HG03139 (cell line): ENCODE measurements at regions not wholly inside any gene's neighbourhood (a gene's known extent, or its start where the extent isn't known, plus 50 kb on each side); places are given as distances from the start of the nearest gene placed in this dataset.

Experiments
- ATAC-seq: cut with Tn5 transposase; IDR thresholded peaks from one replicate; pipeline ENCODE4 v1.9.1; 2021; ENCODE audit not compliant: unreplicated experiment

- no peak for ATAC-seq
Measured at GRCh38 chr1:90502696-90503095, 214.4 kb downstream of the BARHL2 start.

DNA sequence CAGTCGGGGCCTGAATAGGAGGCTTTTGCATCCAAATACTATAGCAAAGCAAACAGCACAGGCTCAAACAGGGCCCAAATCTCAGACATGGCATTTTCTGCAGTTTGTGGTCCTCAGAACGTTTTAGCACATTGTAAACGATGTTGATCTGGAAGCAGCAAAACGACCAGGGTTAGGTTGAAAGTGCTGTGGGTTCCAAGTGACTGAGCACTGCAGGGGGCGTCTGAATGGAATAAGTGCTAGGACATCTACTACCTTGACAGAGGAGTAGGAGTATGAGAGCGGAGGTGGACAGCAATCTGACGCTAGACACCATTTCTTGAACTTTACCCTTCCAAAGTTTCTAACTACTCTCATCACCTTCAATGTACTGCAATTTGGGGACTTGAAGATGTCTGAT, 214.9 kb downstream of the BARHL2 start:
- ATAC-seq, result no peak

- no peak for ATAC-seq
Measured at GRCh38 chr1:90501281-90501680, 215.8 kb downstream of the BARHL2 start.

GRCh38 chr1:90494748-90495282, 222.3 kb downstream of the BARHL2 start:
- no peak for ATAC-seq

DNA sequence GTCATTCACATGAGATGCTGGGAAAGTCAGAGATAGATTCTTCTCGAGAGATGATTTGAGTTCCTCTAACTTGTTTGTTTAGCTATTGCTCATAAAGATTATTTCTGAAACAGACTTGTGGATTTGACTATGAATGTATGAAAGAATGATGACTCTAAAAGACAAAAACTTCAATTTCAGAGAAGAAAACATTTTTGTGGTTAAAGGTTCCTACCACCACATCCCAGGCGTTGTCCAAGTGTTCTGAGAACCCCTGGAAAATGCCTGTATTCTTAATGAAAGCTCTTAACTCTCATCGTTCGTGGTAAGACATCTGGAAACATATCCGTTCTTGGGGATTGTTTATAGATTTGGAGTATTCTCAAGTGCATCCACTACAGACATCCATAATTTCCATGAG, 228.7 kb downstream of the BARHL2 start:
- ATAC-seq, result no peak

DNA sequence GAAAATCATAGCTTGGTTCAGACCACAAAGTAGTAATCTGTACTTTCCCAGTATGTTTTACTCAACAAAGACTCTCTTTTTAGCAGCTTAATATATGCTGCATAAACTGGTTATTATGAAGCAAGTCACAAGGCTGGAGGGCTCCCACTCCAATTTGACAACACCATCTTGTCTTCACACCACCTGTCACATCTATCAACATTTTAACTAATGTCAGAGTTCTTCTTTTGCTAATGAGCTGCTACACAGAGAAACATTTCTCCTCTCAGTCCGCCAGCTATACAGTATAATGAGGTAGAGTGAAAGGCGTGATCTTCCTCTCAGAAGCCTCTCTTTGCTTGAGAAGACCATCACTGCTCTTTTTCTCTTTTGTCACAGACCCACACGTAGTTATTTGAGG, 230.1 kb downstream of the BARHL2 start:
- no peak for ATAC-seq

- ATAC-seq, result no peak
Measured at GRCh38 chr1:90486134-90486824, 230.8 kb downstream of the BARHL2 start.

DNA sequence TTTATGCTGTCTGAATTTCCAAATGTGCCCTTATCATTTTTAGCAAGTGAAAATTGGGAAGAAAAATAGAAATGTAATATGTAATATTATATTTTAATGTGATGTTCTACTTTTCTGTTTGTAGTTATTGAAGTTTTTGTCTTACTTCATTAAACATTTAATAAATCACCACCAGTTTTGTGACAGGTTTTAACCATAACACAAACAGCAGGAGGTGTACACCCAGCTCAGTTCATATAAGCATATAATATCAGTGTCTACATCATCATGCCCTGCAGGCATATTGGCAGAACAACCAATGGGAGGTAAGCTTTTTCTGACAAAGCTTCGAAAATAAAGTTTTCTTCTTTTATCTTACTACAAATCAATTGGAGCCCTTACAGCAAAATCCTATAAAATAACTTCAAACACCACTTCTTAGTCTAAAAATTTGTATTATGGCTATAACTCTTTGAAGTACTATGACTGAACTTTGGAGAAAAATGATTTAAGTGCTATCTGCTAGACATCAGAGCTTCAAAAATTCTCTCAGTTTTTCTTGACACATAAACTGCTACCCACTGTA, 236.7 kb downstream of the BARHL2 start:
- ATAC-seq, result no peak

- no peak for ATAC-seq
Measured at GRCh38 chr1:90476994-90477393, 240.1 kb downstream of the BARHL2 start.

DNA sequence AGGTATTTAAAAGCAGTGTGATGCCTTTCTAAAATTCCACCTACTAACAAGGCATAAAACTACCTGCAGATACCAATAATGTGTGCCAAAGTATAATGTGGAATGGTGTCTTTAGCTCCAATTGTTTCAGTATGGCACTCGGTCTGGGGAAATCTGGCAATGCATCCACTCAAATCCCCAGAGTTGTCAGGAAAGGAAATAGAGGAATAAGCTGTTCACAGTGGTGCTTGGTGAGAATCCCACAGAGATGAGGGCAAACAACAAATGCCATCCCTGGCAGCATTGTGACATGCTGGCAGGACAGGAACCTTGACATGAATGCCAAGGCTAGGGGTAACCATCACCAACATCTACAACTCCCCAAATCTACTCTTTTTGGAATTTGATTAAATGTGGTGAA, 240.7 kb downstream of the BARHL2 start:
- no peak for ATAC-seq

GRCh38 chr1:90475631-90476030, 241.5 kb downstream of the BARHL2 start:
- ATAC-seq, result no peak

- ATAC-seq, result no peak
Measured at GRCh38 chr1:90474731-90475130, 242.4 kb downstream of the BARHL2 start.

- no peak for ATAC-seq
Measured at GRCh38 chr1:90474158-90474557, 242.9 kb downstream of the BARHL2 start.

GRCh38 chr1:90472775-90473174, 244.3 kb downstream of the BARHL2 start:
- ATAC-seq, result no peak

GRCh38 chr1:90459570-90459969, 257.5 kb downstream of the BARHL2 start:
- no peak for ATAC-seq

DNA sequence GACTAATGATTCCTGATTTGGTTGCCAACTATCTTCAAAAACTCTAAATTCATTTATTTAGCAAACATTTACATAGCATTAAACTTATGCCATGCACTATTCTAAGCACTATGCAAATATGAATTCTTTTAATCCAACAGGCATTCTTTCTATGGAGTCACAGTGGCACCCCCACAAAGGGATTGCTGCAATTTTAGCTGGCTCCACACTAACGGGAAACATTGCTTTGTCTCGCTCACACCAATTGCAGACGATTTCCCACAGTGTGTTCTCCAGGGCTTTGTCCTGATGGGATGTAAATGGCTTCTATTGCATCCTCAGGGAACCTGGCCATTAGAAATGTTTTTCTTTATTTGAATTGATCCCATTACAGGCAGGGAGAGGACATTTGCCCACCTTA, 259.1 kb downstream of the BARHL2 start:
- ATAC-seq, result no peak

DNA sequence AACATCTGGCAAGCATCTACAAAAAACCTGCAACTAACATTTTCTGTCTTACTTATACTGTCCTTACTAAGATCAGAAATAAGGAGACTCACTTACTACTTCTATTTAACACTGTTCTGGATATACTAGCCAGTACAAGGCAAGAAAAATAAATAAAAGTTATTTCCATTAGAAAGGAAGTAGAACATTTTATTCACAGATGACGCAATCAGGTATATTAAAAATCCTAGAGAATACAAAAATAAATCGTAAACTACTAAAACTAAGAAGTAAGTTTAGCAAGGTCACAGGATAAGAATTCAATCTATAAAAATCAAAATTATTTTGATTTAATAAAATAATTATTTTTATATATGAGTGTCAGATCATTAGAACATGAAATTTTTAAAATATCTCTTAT, 264.6 kb downstream of the BARHL2 start:
- no peak for ATAC-seq

- ATAC-seq, result no peak
Measured at GRCh38 chr1:90443354-90443753, 273.7 kb downstream of the BARHL2 start.

DNA sequence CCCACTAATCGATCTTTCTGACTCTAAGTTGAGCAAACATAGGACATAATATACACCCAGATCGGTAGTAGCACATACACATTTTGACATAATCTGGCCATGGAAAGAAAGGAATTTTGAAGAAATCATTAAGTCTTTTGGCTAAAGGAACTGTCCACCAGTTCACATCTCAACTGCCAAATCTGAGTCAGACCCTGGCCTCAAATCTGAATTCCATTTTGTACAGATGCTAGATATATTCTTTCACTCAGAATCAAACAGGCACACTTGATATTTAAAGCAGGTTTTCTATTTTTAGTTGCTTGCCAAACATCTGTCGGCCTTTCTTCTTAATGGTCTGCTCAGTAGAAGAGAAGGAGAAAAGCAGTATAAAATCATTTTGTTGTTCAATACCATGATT, 281.8 kb downstream of the BARHL2 start:
- no peak for ATAC-seq

GRCh38 chr1:90434460-90434859, 282.6 kb downstream of the BARHL2 start:
- no peak for ATAC-seq

DNA sequence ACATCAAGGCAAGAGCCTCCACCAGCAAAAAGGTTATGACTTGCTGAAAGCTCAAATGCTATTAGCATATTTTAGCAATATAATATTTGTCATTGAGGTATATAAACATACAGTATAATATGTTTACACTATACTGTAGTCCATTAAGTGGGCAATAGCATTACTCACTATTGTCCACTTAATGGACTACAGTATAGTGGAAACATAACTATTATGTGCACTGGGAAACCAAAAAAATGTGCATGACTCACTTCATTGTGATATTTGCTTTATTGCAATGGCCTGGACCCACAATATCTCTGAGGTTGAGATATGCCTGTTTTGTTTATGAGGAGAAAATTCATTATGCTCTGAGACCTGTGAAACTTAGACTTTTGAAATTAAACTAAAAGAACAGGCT, 300.0 kb downstream of the BARHL2 start:
- ATAC-seq, result no peak

DNA sequence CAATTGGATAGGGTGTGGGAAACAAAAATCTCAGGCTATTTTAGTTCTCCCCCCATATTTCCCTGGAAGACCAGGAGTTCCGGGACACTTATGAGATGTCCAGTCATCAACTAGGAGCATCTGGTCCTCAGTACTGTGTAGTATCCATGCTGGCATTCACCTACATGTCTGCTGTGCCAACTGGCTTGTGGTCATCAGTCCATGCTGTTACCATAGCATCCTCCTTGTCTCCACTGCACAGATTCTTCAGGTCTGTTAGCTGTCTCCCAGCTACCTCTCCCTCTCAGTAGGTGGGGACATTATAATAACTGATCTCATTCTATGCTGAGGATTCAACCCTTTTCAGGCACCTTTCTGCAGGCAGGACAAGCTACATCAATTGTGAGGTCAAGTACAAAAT, 302.9 kb downstream of the BARHL2 start:
- no peak for ATAC-seq

GRCh38 chr1:90413519-90413918, 303.6 kb downstream of the BARHL2 start:
- no peak for ATAC-seq
